ENCODE measurements at regions not wholly inside any gene's neighbourhood (a gene's known extent, or its start where the extent isn't known, plus 50 kb on each side); places are given as distances from the start of the nearest gene placed in this dataset.

DNA sequence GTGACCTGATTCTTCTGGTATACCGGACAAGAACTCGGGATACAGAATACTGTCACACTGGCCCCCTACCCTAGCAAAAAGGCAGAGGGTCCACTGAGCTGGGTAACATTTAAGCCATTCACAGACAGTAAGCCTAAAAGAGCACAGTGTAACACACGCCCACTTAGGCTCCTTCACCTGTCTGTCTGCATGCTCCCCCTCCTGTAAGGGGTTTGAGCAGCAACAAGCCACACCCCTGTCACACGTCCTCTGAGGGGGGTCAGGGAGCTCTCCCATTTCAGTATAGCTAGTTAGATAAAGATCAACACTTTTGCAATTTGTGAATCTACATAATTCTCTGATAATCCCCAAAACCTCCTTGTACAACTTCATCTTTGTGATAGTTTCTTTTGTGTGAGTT lies 586.3 kb upstream of the LMCD1 start:
- no peak for DNase-seq

DNA sequence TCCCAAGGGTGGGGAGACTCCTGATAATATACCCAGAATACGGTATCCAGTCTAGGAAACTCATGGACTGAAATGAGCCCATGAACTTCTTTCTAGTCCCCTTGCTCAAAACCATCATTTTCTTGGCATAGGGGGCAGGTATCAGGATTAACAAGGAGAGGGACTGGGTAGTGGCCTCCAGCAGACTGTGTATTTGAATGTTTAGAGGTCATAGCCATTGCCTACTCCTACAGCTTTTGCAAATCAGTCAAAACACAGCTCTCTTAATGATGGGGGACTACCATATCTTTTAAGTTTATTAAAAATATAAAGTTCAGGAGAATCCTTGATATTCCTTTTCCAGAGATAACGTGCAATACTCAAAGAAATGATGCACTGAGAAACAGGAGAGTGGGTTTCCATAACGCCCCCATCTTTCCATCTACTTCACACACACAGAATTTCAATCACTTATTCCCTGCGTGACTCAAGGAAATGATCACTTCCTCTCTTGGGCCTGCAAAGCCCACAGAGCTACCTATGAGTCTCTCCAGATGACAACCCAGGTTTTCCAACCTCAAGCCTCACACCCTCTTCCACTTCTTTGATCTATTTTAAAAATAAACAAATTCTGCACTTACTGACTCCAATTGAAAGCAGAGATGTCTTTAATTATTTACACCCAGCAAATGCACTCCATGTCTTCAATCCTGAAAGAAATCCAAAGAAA lies 584.0 kb upstream of the LMCD1 start:
- no peak for DNase-seq

DNA sequence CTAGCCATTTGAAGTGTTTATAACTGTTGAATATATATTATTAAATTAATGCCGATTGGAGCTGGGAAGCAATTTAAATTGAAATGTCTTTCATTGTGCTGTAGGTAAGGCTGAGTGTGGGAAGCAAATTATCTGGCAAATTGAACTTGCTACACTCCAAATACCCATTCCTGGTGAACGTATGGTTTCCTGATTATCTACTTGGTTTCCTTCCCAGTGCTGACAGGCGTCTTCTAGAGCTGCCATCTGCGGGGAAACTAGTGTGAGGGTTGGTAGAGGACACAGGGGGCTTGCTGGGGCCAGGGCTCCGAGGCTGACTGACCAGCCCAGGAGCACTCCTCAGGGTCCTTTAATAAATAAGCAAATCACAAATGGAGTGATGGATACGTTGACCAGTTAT lies 581.4 kb upstream of the LMCD1 start:
- no peak for DNase-seq

DNA sequence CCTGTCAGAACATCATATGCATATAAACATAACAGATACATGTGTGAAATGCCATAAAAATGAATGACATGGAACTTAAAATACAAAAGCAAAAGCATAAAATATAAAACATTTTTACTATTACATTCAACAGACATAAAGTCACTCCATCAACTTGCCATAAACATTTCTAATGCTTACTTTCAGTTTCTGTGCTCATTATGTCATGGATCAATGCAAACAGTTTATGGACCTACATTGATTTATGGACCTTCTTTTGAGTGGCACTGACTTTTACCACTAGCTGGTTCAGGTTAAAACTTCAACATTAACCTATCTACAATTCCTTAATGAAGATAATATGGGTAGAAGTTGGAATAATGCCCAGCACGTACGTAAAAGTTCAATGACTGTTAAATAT lies 577.4 kb upstream of the LMCD1 start:
- DNase-seq: no peak

DNA sequence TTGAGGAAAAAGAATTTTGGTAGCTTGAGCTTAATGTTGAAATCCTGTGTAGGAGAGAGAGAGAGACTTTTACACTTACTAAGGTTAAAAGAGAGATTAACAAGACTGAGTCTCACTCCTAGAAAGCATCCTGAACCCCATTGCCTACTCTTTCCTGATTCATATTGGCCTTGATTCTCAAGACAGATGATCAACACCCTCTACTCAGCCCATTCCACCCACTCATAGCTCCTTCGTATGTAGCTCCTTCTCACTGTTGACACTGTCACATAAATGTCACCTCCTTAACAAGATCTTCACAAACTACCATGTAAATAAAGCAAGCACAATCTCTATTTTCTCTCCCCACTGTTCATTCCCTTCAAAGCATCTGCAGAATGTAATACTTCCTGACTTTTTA lies 574.6 kb upstream of the LMCD1 start:
- no peak for DNase-seq

DNA sequence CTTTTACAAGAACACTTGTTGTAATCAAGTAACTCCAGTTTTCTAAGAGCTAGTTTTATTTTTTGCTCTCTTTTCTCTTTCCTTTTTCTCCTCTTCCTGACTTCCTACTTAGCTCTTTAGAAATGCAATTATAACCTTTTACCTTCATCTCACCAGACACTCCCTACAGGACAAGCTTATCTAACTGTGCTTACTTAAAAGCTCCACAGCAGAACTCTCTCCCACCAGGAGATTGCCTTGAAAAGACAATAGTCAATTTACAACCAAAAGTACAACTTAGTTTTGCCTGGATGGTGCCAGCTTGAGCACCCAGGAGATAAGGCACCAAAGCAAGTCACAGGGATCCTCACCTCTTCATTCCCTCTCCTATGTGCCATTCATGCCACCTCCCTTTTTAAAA lies 573.8 kb upstream of the LMCD1 start:
- DNase-seq: no peak

DNA sequence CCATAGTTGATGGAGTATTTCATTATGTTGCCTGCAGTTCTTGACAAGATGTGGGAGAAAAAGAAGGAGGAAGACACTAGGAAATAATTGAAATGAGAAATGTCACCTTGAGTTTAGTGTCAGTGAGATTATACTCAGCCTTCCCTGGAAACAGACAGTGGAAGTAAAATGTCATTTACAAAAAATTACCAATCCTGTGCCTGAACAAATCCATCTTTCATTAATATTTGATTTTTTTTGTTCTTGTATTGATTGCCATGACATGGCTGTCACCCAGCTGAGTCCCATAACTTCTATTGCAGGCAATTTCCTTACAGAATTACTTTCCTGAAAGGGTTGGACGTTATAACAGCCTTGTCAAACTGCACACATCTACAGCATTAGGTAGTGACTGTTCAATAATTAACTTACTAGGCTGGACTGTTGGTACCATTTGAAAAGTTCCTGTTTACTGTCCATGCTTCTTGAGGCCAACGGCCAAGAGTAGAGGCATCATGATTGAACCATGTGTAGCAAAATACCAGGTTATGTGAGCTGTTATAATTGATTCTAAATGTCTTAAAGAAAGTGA lies 572.2 kb upstream of the LMCD1 start:
- no peak for DNase-seq

DNA sequence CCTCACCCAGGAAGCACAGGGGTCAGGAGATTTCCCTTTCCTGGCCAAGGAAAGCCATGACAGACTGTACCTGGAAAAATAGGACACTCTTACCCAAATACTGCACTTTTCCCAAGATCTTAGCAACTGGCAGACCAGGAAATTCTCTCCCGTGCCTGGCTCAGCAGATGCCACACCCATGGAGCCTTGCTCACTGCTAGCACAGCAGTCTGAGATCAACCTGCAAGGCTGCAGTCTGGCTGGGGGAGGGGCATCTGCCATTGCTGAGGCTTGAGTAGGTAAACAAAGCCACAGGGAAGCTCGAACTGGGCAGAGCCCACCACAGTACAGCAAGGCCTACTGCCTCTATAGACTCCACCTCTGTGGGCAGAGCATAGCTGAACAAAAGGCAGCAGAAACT lies 567.3 kb upstream of the LMCD1 start:
- DNase-seq: no peak

- DNase-seq: no peak
Observed at GRCh38 chr3:7947930-7948329, 553.7 kb upstream of the LMCD1 start.

- peak; percentile 57 for DNase-seq
Observed at GRCh38 chr3:7950890-7951289, 550.7 kb upstream of the LMCD1 start.

DNA sequence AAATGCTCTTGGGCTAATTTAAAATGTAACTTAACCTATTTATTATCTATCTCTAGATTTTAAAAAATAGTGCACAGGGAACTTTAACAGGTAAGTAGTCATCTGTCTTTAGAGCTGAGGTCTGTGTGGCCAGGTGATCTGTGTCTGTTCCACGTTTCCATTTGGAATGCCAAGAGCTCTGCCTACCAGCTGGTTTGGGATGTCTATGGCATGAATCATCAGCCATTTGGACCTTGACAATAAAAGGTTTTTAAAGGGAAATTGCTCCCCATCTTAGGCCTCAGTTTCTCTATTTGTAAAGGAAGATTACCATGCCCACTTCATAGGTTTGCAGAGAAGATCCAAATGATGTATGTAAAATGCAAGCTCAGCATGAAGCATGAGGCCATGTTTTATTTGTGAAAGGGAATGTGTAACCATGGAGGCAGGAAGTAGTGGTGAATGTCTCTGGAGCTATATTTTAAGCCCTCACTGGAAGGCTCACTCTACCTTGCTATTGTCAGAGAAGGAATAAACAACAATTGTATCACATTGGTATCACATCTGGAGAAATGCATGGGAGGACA lies 548.1 kb upstream of the LMCD1 start:
- DNase-seq: peak; percentile 28

DNA sequence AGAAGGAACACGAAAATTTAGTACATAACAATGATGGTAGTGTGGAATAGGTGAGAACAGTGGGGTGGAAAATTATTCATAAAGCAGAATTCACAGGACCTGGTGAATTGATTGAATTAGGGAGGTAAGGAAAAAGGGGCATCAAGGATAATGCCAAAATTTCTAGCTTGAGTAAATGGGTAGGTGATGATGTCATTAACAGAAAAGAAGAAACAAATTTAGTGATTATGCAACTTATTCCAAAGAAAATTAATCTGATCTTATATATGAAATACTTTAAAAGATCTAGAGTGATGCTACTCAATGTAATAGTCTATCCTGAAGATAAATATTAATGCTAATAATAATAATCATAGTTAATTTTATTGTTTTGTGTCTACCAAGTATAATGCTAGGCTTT lies 544.6 kb upstream of the LMCD1 start:
- no peak for DNase-seq

DNA sequence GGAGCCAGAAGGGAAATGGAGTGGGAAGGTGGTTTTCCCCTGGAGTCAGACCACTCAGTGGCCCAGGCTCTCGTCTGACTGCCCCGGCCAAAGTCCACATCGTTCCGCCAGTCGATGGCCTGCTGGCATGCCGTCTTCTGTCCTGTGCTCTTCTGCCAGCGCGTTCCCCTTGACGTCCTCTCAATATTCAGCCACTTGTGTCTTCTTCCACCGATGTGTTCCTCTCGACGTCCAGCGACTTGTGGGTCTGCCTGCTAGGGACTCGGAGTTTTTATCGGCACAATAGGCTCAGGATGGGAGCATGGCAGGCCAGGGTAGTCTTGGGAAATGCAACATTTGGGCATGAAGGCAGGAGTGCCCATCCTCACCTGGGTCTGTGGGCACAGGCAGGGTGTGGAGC lies 542.5 kb upstream of the LMCD1 start:
- DNase-seq: no peak

- DNase-seq: no peak
Observed at GRCh38 chr3:7960601-7961000, 541.0 kb upstream of the LMCD1 start.

GRCh38 chr3:7962301-7962700 lies 539.3 kb upstream of the LMCD1 start:
- no peak for DNase-seq

DNA sequence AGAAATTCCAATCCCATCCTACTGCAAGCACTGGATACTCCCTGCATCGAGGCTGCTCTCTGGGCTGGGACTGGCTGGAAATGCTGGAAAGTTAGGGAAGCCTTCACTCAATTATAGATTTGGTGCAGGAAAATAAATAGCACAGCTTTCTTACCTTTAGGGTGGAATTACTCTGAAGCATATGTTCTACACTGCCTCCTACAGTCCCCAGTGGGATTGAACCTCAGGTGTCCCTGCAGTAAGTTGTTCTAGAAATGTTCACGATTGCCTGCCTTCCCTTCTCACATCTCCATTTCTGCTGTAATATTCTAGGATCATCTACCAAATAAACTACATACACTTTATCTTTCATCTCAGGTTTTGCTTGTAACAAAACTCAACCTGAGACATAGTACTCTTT lies 536.7 kb upstream of the LMCD1 start:
- DNase-seq: peak; percentile 1

DNA sequence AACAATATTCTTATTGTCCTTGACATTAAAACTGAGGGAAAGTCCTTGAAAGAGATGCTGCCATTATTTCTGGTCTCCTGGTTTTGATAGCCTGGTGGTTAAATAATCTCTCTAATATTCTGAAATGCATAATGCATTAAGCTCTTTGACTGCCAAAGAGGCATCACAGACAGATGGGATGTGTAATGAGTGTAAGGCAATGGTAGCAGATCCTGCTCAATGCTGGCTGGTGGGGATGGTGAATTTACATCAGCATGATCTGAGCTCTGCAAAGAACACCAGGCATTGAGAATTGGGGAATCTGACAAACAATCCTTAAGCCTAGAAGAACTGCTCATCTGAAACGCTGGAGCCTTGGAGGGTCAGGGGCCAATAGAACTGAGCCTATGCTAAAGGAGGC lies 528.6 kb upstream of the LMCD1 start:
- DNase-seq: no peak

DNA sequence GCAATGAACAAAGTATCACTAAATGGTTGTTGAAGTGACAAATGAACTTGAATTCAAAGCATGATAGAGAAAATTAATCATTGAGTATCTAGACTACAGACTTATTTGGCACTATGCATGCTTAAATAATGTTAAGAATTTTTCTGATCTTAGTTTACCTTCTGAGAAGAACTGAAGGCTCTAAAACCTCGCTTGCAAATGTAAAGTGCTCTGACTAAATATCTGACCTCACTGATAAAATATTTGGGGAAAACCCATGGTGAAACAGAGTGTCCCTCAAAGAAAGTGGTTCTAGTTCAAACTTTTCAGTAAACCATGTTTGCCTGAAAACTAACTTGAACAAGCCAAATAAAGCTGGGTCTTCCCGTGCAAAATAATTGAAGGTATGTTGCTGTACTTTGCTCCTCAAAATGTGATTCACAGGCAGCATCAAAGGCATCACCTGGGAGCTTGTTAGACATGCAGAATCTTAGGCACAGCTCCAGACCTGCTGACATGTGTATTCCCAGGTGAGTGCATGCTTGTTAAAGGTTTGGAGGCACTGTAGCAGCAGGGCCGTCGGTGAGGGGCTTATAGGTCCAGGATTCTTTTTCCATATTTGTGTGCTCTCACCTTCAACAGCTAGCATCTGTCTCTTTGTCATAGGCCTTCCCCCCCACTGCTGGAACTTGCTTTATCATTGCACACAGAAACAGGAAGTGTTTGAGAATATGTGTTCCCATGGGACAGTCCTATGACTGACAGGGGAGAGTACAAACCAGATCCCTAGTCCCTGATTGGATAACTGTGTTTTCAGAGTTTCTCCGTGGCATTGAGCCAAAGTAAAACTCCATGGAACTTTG lies 524.2 kb upstream of the LMCD1 start:
- peak; percentile 16 for DNase-seq

- no peak for DNase-seq
Observed at GRCh38 chr3:7978087-7978422, 523.6 kb upstream of the LMCD1 start.

- no peak for DNase-seq
Observed at GRCh38 chr3:7982126-7982525, 519.5 kb upstream of the LMCD1 start.

- DNase-seq: no peak
Observed at GRCh38 chr3:7999384-7999783, 502.2 kb upstream of the LMCD1 start.

GRCh38 chr3:8001307-8001706 lies 500.3 kb upstream of the LMCD1 start:
- no peak for DNase-seq

- no peak for DNase-seq
Observed at GRCh38 chr3:8001712-8002111, 499.9 kb upstream of the LMCD1 start.

DNA sequence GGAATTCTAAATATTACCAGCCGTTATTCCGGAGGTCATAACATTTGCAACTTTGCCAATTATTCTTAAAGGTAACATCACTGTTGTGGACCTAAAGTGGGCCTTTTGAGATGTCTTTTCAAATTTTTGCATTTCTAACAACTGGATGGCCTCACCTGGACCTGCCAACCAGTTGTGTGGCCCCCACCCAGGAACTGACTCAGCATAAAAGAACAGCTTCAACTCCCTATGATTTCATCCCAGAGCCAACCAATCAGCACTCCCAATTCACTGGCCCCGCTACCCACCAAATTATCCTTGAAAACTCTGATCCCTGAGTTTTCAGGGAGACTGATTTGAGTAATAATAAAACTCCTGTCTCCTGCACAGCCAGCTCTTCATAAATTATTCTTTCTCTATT lies 489.7 kb upstream of the LMCD1 start:
- DNase-seq: no peak

Measured in DMS53 (cell line).